ENCODE measurements at regions not wholly inside any gene's neighbourhood (a gene's known extent, or its start where the extent isn't known, plus 50 kb on each side); places are given as distances from the start of the nearest gene placed in this dataset.

DNA sequence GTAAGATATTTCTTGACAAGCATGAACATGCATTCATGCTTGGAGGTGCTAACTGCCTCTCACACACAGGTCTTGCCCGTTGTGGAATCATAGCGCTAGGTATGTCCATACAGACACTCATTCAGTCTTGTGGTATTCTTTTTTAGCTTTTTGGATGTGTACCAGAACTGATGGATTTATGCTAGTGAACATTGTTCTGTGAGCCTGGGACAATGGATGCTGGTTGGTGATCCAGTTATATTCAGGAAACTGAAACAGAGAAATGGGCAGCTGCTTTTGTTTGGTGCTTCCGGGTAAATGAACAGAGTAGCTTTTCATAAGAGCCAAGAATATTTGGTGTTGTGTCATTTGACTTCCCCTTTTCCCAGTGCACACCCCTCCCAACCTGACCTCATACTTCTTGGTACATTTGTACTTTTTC is 78.9 kb upstream of the SLC4A4 start:
- H3K4me3 ChIP-seq (IDR thresholded peaks at IDR 0.05; ENCODE audit: insufficient read depth, low read depth, low read length) = no peak overlapping the region
- H3K9ac ChIP-seq = no peak overlapping the region
- no peaks in the 10 kb centered on the region for H3K79me2 ChIP-seq (ENCODE audit: insufficient read depth, low read depth)
- no peaks in the 10 kb centered on the region for H3K4me1 ChIP-seq (ENCODE audit: low read depth, poor library complexity, severe bottlenecking)
- TF ChIP-seq, protein P1, sequence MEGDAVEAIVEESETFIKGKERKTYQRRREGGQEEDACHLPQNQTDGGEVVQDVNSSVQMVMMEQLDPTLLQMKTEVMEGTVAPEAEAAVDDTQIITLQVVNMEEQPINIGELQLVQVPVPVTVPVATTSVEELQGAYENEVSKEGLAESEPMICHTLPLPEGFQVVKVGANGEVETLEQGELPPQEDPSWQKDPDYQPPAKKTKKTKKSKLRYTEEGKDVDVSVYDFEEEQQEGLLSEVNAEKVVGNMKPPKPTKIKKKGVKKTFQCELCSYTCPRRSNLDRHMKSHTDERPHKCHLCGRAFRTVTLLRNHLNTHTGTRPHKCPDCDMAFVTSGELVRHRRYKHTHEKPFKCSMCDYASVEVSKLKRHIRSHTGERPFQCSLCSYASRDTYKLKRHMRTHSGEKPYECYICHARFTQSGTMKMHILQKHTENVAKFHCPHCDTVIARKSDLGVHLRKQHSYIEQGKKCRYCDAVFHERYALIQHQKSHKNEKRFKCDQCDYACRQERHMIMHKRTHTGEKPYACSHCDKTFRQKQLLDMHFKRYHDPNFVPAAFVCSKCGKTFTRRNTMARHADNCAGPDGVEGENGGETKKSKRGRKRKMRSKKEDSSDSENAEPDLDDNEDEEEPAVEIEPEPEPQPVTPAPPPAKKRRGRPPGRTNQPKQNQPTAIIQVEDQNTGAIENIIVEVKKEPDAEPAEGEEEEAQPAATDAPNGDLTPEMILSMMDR (conservative IDR thresholded peaks at IDR 0.05; ENCODE audit: low read depth, low read length) = no peak
- H3K4me2 ChIP-seq = no peak overlapping the region
- H3K27me3 ChIP-seq (ENCODE audit: insufficient read depth, low read depth) = no peaks in the 10 kb centered on the region
- no peak overlapping the region for H2AFZ ChIP-seq (ENCODE audit: low read depth)
- H3K27ac ChIP-seq = no peak overlapping the region
- H4K20me1 ChIP-seq (ENCODE audit: insufficient read depth) = no peaks in the 10 kb centered on the region
- H3K36me3 ChIP-seq (ENCODE audit: insufficient read depth) = no peaks in the 10 kb centered on the region

DNA sequence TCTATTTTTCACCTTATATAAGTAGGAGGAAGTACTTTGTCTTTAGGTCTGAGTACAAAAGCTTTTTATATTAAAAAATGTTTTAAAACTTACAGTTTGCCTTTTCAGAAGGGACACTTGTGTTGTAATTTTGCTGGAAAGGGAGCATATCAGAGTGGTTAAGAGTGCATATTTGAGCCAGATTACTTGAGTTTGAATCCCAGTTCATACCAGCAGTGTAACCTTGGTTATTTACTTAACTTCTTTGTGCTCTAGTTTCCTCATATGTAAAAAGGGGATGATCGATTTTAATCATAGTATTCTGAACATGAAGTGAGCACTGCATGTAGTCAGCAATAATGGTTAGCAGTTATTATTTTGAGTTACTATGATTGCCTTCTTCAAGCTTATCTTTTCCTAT is 78.3 kb upstream of the SLC4A4 start:
- Histone ChIP-seq H3K4me2 (no peak overlapping the region), H3K4me1 (ENCODE audit: low read depth, poor library complexity, severe bottlenecking) (no peaks in the 10 kb centered on the region), H3K4me3 (IDR thresholded peaks at IDR 0.05; ENCODE audit: insufficient read depth, low read depth, low read length) (no peak overlapping the region), H3K36me3 (ENCODE audit: insufficient read depth) (no peaks in the 10 kb centered on the region), H2AFZ (ENCODE audit: low read depth) (no peak overlapping the region), H3K79me2 (ENCODE audit: insufficient read depth, low read depth) (no peaks in the 10 kb centered on the region), H3K27me3 (ENCODE audit: insufficient read depth, low read depth) (no peaks in the 10 kb centered on the region), H3K9ac (no peak overlapping the region), H4K20me1 (ENCODE audit: insufficient read depth) (no peaks in the 10 kb centered on the region), H3K27ac (no peak overlapping the region)
- TF ChIP-seq, protein P1 (conservative IDR thresholded peaks at IDR 0.05; ENCODE audit: low read depth, low read length) = no peak

DNA sequence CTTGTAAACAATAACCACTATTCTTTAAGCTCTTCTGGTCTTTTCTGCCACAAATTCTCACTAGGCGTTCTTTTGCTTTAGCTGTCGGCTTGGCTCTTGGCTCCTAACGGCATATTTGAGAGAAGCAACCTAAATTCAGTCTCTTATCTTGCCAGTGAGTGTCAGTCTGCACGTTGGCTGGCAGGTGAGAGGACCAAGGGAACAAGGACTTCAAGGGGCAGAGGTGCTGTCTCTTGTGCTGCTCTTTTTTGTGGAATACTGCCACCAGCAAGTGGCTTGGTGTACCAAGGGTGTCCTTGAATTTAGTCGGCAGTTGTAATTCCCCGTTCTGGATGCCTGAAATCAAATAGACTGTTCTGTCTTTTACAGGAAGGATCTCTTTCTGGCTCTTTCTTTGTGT is 77.8 kb upstream of the SLC4A4 start:
- TF ChIP-seq, protein P1 (conservative IDR thresholded peaks at IDR 0.05; ENCODE audit: low read depth, low read length) = no peak
- Histone ChIP-seq H3K9ac (no peak overlapping the region), H3K27me3 (ENCODE audit: insufficient read depth, low read depth) (no peaks in the 10 kb centered on the region), H3K4me2 (no peak overlapping the region), H3K79me2 (ENCODE audit: insufficient read depth, low read depth) (no peaks in the 10 kb centered on the region), H3K4me1 (ENCODE audit: low read depth, poor library complexity, severe bottlenecking) (peaks cover 2% of the 10 kb centered on the region), H4K20me1 (ENCODE audit: insufficient read depth) (no peaks in the 10 kb centered on the region), H3K36me3 (ENCODE audit: insufficient read depth) (no peaks in the 10 kb centered on the region), H3K27ac (no peak overlapping the region), H3K4me3 (IDR thresholded peaks at IDR 0.05; ENCODE audit: insufficient read depth, low read depth, low read length) (no peak overlapping the region), H2AFZ (ENCODE audit: low read depth) (no peak overlapping the region)

DNA sequence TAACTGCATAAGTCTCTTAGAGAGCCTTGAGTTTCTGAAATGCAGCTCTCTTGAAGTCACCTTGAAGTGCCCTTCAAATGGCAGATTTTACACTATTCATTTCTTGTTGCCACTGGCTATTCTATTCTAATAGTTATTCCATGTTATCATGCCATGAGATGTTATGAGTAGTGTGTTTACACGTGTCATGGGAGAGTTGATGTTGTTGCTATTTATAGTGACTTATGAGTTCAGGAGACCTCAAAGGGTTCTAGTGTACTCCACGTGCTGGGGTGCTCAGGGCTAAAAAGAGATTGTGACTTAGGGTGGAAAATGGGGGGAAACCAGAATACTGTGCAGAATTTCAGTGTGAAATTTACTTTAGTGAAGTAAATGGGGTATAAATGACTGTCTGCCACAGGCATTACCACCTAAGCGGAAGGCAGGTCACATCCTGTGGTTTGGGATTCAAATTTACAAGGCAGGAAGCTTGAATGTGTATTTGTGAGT is 77.1 kb upstream of the SLC4A4 start:
- TF ChIP-seq, protein P1 (conservative IDR thresholded peaks at IDR 0.05; ENCODE audit: low read depth, low read length) = no peak
- no peak overlapping the region for H2AFZ ChIP-seq (ENCODE audit: low read depth)

More for the DNA sequence above, 77.1 kb upstream of the SLC4A4 start:
- H3K9ac ChIP-seq = no peak overlapping the region
- no peaks in the 10 kb centered on the region for H4K20me1 ChIP-seq (ENCODE audit: insufficient read depth)
- no peaks in the 10 kb centered on the region for H3K36me3 ChIP-seq (ENCODE audit: insufficient read depth)
- H3K27ac ChIP-seq = no peak overlapping the region
- no peak overlapping the region for H3K4me2 ChIP-seq
- peaks cover 8% of the 10 kb centered on the region for H3K4me1 ChIP-seq (ENCODE audit: low read depth, poor library complexity, severe bottlenecking)
- H3K79me2 ChIP-seq (ENCODE audit: insufficient read depth, low read depth) = no peaks in the 10 kb centered on the region
- H3K4me3 ChIP-seq (IDR thresholded peaks at IDR 0.05; ENCODE audit: insufficient read depth, low read depth, low read length) = no peak overlapping the region
- H3K27me3 ChIP-seq (ENCODE audit: insufficient read depth, low read depth) = no peaks in the 10 kb centered on the region
